LNCaP clone FGC (cell line): ENCODE measurements at regions not wholly inside any gene's neighbourhood (a gene's known extent, or its start where the extent isn't known, plus 50 kb on each side); places are given as distances from the start of the nearest gene placed in this dataset.

Experiments used
- DNase-seq: peaks from one replicate; pipeline ENCODE4 v3.0.0-alpha.2; 2011; ENCODE audit warnings: low read depth
- H3K4me3 ChIP-seq: 2 replicates; pipeline ENCODE4 v1.5.1; 2011; ENCODE audit warnings: mild to moderate bottlenecking, low read depth, low read length, control low read depth
- TF ChIP-seq, protein P1 (sequence below): IDR thresholded peaks from 2 replicates; pipeline ENCODE4 v1.5.1; 2012; ENCODE audit warnings: mild to moderate bottlenecking; ENCODE audit not compliant: control insufficient read depth, insufficient read depth; ENCODE audit errors: extremely low read depth

DNA sequence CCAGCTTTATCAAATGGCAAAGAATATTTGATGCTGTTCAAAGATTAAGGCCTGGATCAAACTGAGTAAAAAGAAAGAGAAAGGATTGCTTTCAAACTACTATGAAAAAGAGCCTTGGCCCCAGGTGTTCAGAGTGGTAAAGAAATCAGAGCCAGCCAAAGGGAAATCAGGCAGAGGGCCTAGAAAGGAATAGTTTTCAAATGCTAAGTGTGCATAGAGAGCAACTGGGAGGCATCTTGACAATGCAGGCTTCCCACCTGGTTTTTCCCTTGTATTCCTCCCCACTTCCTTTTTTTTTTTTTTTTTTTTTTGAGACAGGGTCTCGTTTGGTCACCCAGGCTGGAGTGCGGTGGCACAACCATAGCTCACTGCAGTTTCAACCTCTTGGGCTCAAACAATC is 340.2 kb upstream of the ADAMTS9 start:
- no peak for DNase-seq
- TF ChIP-seq, protein P1, sequence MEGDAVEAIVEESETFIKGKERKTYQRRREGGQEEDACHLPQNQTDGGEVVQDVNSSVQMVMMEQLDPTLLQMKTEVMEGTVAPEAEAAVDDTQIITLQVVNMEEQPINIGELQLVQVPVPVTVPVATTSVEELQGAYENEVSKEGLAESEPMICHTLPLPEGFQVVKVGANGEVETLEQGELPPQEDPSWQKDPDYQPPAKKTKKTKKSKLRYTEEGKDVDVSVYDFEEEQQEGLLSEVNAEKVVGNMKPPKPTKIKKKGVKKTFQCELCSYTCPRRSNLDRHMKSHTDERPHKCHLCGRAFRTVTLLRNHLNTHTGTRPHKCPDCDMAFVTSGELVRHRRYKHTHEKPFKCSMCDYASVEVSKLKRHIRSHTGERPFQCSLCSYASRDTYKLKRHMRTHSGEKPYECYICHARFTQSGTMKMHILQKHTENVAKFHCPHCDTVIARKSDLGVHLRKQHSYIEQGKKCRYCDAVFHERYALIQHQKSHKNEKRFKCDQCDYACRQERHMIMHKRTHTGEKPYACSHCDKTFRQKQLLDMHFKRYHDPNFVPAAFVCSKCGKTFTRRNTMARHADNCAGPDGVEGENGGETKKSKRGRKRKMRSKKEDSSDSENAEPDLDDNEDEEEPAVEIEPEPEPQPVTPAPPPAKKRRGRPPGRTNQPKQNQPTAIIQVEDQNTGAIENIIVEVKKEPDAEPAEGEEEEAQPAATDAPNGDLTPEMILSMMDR, result no peak
- H3K4me3 ChIP-seq, result no peak overlapping the region

DNA sequence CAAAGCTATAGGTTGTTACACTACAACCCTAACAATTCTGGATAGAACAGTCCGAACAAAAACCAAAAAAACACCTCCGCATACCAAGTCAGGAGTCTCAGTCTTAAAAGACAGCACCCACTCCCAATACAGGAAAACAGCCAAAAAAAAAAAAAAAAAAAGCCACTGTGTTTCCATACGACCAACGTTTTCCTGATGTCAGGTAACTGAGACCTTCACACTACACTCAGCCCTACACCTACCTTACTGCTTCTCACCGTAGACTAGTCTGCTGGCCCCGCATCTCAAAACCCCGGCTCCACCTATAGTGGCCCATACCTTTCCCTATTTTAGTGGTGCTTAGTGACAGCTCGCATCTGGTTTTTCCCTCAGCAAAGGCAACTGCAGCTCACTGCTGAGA is 339.5 kb upstream of the ADAMTS9 start:
- no peak overlapping the region for H3K4me3 ChIP-seq
- TF ChIP-seq, protein P1, result no peak
- DNase-seq, result no peak

DNA sequence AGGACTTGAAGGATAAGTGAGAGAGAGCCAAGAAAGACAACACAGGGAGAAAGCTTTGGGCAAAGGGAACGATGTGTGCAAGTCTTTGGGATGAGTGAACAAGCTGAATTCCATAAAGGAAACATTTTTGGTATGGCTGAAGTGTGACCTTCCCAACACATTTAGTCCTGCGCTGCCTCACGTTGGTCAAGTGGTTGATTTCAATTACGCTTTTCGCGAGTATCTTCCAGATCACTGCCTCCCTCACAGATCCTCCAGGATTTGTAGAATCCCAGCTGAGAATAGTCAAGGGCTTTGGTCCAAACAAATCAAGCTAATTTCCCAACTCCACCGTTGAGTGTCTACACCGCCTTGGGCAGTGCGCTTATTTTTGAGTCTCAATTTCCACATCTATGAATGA is 338.4 kb upstream of the ADAMTS9 start:
- H3K4me3 ChIP-seq, result no peak overlapping the region
- TF ChIP-seq, protein P1, result no peak
- DNase-seq, result no peak

DNA sequence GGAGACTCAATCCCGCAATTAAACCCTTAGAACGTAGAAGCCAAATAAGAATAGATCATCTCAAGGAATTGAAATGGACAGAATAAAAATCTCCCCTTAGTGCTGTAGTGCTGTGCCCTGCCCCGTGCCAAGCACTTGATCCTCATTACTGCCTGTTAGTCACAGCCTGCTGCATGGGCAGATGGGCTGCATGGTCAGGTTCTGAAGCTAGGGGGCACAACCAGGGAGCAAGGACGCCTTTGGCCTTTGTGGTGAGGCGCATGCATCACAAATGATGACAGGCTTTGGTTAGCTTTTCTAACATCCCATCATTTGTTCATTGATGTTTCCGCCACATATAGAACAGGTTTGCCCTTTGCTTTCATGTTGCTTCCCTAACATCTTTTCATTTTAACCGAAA is 336.3 kb upstream of the ADAMTS9 start:
- H3K4me3 ChIP-seq, result no peak overlapping the region
- DNase-seq, result no peak
- TF ChIP-seq, protein P1, result no peak

DNA sequence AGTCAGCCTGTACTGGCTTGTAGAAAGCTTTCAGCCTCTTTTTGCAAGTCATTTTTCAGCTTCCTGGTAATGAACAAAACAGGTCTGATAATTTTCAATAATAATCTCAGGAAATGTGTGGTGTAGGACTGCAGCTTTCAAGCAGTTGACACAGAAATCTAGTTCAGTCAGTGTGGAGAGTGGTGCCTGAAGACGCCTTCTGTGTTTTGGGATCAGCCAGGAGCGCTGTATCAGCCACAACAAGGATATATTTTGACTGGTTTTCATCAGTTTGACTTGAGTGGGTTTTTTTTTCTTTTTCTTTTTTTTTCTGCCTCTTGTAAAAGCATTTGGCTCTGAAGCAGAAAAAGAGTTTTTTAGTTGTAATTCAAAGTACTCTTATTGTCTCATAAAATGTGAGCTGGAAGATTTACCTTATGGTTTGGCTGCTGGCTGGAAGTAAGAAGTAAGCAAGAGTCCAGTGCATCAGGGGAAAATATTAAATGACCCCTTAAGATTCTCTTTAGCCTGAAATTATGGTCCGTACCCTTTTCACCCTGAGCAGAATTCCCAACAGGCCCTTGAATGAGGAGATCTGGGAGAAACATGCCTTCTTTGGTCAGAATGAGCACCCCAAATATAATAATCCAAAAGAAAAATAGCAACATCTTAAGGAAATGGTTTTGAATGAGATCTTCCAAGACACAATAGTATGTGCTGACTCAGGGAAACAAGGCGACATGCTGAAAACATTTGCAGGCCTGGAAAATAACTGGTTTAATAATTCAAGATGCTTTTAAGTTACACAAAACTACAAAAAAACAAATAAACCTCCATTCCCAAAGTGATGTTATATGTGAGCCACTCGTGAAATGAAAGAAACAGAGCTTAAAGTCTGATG is 332.7 kb upstream of the ADAMTS9 start:
- TF ChIP-seq, protein P1, result no peak
- H3K4me3 ChIP-seq, result no peak overlapping the region
- DNase-seq, result no peak

DNA sequence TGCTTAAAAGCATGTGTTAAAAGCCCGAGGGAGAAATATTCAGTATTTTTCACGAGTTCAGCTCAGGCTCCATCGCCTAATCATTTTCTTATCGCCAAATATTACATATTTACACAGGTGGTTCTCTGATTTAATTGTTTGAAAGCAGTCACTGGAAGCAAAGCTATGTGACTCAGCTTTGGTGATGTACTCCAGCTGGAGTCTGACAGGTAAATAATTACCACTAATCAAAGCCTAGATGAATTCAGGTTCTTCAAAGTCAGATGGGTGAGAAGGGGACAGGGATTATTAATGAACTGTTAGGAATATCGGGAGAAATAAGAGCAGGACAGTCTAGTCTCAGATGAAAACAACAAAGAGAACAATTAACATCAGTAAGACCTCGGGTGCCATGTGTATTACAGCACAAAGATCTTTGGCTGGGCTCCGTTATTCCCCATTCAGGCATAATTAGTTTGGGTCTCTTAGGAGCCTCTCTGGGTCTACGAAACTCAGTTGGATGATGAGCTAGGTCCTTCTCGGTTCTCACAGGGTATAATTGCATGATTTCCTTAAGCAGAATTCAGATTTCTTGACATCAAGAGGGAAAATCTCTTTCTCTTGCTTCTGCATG is 331.7 kb upstream of the ADAMTS9 start:
- TF ChIP-seq, protein P1, result no peak
- DNase-seq, result peak; percentile 39

More for the DNA sequence above, 331.7 kb upstream of the ADAMTS9 start:
- no peak overlapping the region for H3K4me3 ChIP-seq
